ENCODE measurements at regions not wholly inside any gene's neighbourhood (a gene's known extent, or its start where the extent isn't known, plus 50 kb on each side); places are given as distances from the start of the nearest gene placed in this dataset.

GRCh38 chr11:105447936-105448702 lies 161.8 kb upstream of the GRIA4 start:
- in situ Hi-C loops (cut with HindIII; ENCODE audit: low pct_unique_long_range_greater_than_20kb, low sequenced_read_pairs): no loop called here
- no peak for DNase-seq (ENCODE audit: low read depth)

- no peak for DNase-seq (ENCODE audit: low read depth)
- in situ Hi-C loops (cut with HindIII; ENCODE audit: low pct_unique_long_range_greater_than_20kb, low sequenced_read_pairs): no loop called here
These were observed 166.2 kb upstream of the GRIA4 start for GRCh38 chr11:105443623-105444022.

- no peak for DNase-seq (ENCODE audit: low read depth)
- in situ Hi-C loops (cut with HindIII; ENCODE audit: low pct_unique_long_range_greater_than_20kb, low sequenced_read_pairs): no loop called here
These were observed 177.5 kb upstream of the GRIA4 start for GRCh38 chr11:105432241-105432995.

- in situ Hi-C loops (cut with HindIII; ENCODE audit: low pct_unique_long_range_greater_than_20kb, low sequenced_read_pairs): no loop called here
These were observed 180.6 kb upstream of the GRIA4 start for GRCh38 chr11:105429096-105429910.

GRCh38 chr11:105407101-105407500 lies 202.8 kb upstream of the GRIA4 start:
- DNase-seq (ENCODE audit: low read depth): no peak
- in situ Hi-C loops (cut with HindIII; ENCODE audit: low pct_unique_long_range_greater_than_20kb, low sequenced_read_pairs): no loop called here

More at GRCh38 chr11:105429096-105429910, 180.6 kb upstream of the GRIA4 start:
- peak; percentile 2 for DNase-seq (ENCODE audit: low read depth)

- in situ Hi-C loops (cut with HindIII; ENCODE audit: low pct_unique_long_range_greater_than_20kb, low sequenced_read_pairs): no loop called here
- no peak for DNase-seq (ENCODE audit: low read depth)
These were observed 208.5 kb upstream of the GRIA4 start for GRCh38 chr11:105401269-105401809.

GRCh38 chr11:105399511-105399910 lies 210.4 kb upstream of the GRIA4 start:
- DNase-seq (ENCODE audit: low read depth): no peak
- in situ Hi-C loops (cut with HindIII; ENCODE audit: low pct_unique_long_range_greater_than_20kb, low sequenced_read_pairs): no loop called here

GRCh38 chr11:105398636-105399035 lies 211.2 kb upstream of the GRIA4 start:
- in situ Hi-C loops (cut with HindIII; ENCODE audit: low pct_unique_long_range_greater_than_20kb, low sequenced_read_pairs): no loop called here
- no peak for DNase-seq (ENCODE audit: low read depth)

GRCh38 chr11:105393326-105393725 lies 216.5 kb upstream of the GRIA4 start:
- no peak for DNase-seq (ENCODE audit: low read depth)
- in situ Hi-C loops (cut with HindIII; ENCODE audit: low pct_unique_long_range_greater_than_20kb, low sequenced_read_pairs): no loop called here

GRCh38 chr11:105392556-105392955 lies 217.3 kb upstream of the GRIA4 start:
- in situ Hi-C loops (cut with HindIII; ENCODE audit: low pct_unique_long_range_greater_than_20kb, low sequenced_read_pairs): no loop called here
- no peak for DNase-seq (ENCODE audit: low read depth)

GRCh38 chr11:105389952-105390351 lies 219.9 kb upstream of the GRIA4 start:
- in situ Hi-C loops (cut with HindIII; ENCODE audit: low pct_unique_long_range_greater_than_20kb, low sequenced_read_pairs): no loop called here
- DNase-seq (ENCODE audit: low read depth): no peak

GRCh38 chr11:105388006-105388405 lies 221.9 kb upstream of the GRIA4 start:
- no peak for DNase-seq (ENCODE audit: low read depth)
- in situ Hi-C loops (cut with HindIII; ENCODE audit: low pct_unique_long_range_greater_than_20kb, low sequenced_read_pairs): no loop called here

- in situ Hi-C loops (cut with HindIII; ENCODE audit: low pct_unique_long_range_greater_than_20kb, low sequenced_read_pairs): no loop called here
- DNase-seq (ENCODE audit: low read depth): no peak
These were observed 227.9 kb upstream of the GRIA4 start for GRCh38 chr11:105381941-105382340.

GRCh38 chr11:105377870-105378269 lies 232.0 kb upstream of the GRIA4 start:
- in situ Hi-C loops (cut with HindIII; ENCODE audit: low pct_unique_long_range_greater_than_20kb, low sequenced_read_pairs): no loop called here
- DNase-seq (ENCODE audit: low read depth): no peak

GRCh38 chr11:105372206-105372605 lies 232.6 kb upstream of the CARD18 start:
- DNase-seq (ENCODE audit: low read depth): no peak
- in situ Hi-C loops (cut with HindIII; ENCODE audit: low pct_unique_long_range_greater_than_20kb, low sequenced_read_pairs): no loop called here

GRCh38 chr11:105371311-105371710 lies 231.7 kb upstream of the CARD18 start:
- in situ Hi-C loops (cut with HindIII; ENCODE audit: low pct_unique_long_range_greater_than_20kb, low sequenced_read_pairs): no loop called here

GRCh38 chr11:105368711-105369110 lies 229.1 kb upstream of the CARD18 start:
- no peak for DNase-seq (ENCODE audit: low read depth)
- in situ Hi-C loops (cut with HindIII; ENCODE audit: low pct_unique_long_range_greater_than_20kb, low sequenced_read_pairs): no loop called here

More at GRCh38 chr11:105371311-105371710, 231.7 kb upstream of the CARD18 start:
- DNase-seq (ENCODE audit: low read depth): no peak

- DNase-seq (ENCODE audit: low read depth): no peak
- in situ Hi-C loops (cut with HindIII; ENCODE audit: low pct_unique_long_range_greater_than_20kb, low sequenced_read_pairs): no loop called here
These were observed 227.6 kb upstream of the CARD18 start for GRCh38 chr11:105367129-105367528.

- in situ Hi-C loops (cut with HindIII; ENCODE audit: low pct_unique_long_range_greater_than_20kb, low sequenced_read_pairs): no loop called here
- no peak for DNase-seq (ENCODE audit: low read depth)
These were observed 222.1 kb upstream of the CARD18 start for GRCh38 chr11:105361651-105362050.
